ENCODE measurements at regions not wholly inside any gene's neighbourhood (a gene's known extent, or its start where the extent isn't known, plus 50 kb on each side); places are given as distances from the start of the nearest gene placed in this dataset.

DNA sequence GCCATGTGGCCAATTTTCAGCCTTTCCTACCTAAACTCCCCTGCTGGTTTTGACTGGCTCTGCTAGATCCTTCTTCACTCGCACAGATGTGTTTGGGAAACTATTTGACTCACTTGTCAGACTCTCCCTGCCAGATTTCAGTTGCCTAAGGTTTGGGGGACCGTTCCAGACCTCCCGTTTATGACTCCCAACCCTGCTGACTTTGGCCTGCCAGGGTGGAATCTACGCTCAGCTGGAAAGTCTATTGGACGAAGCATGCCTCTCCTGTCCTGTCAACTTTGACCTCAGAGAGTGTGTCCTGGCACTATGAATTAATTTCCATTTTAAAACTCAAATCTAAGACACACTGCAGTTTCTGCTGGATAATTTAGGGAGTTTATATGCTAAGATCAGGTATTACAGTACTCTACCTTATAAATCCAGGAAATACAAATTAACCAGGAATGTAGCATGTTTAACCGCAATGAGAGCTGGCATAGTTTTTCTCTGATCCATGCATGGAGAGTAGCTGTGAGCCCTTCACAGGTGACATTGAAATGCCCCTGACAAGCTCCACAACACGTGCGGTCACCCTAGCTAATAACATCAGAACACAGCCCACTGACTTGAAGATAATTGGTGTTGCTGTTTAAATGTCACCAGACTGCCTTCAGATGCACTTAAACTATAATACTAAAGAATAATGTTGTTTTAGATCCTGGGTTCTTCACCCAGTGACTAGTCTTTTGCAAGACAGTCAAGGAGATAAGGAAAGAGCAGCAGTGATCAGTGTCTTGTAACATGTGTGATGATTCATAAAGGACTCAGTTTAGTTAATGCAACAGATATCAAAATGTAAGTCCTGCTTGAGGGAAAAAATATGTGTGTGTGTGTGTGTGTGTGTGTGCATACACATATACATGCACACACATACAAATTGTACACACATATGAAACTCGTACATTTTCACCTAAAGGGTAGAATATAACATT is 223.0 kb upstream of the MCTP2 start:
- TF ChIP-seq, protein P1, sequence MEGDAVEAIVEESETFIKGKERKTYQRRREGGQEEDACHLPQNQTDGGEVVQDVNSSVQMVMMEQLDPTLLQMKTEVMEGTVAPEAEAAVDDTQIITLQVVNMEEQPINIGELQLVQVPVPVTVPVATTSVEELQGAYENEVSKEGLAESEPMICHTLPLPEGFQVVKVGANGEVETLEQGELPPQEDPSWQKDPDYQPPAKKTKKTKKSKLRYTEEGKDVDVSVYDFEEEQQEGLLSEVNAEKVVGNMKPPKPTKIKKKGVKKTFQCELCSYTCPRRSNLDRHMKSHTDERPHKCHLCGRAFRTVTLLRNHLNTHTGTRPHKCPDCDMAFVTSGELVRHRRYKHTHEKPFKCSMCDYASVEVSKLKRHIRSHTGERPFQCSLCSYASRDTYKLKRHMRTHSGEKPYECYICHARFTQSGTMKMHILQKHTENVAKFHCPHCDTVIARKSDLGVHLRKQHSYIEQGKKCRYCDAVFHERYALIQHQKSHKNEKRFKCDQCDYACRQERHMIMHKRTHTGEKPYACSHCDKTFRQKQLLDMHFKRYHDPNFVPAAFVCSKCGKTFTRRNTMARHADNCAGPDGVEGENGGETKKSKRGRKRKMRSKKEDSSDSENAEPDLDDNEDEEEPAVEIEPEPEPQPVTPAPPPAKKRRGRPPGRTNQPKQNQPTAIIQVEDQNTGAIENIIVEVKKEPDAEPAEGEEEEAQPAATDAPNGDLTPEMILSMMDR (IDR thresholded peaks at IDR 0.05 in 8 of 11, conservative IDR thresholded peaks at IDR 0.05 in 3 of 11) = no peak
- TF ChIP-seq POLR2AphosphoS5 (IDR thresholded peaks at IDR 0.05) = no peak
- TF ChIP-seq POLR2A (IDR thresholded peaks at IDR 0.05) = no peak

Measured in spleen (tissue), 7 donors.